GM06990 (cell line): ENCODE measurements at regions not wholly inside any gene's neighbourhood (a gene's known extent, or its start where the extent isn't known, plus 50 kb on each side); places are given as distances from the start of the nearest gene placed in this dataset.

Source experiments
- DNase-seq: peaks from one replicate; pipeline ENCODE4 v3.0.0-alpha.2; 2011; ENCODE audit not compliant: insufficient read length; ENCODE audit errors: extremely low read depth
- H3K27me3 ChIP-seq: replicated peaks from 2 replicates; pipeline ENCODE4 v1.6.0; 2011; ENCODE audit warnings: low read length; ENCODE audit not compliant: control insufficient read depth, insufficient read depth
- H3K36me3 ChIP-seq: 2 replicates; pipeline ENCODE4 v1.5.1; 2011; ENCODE audit warnings: low read length; ENCODE audit not compliant: control insufficient read depth, insufficient read depth
- H3K4me3 ChIP-seq: replicated peaks from 2 replicates; pipeline ENCODE4 v1.5.1; 2011; ENCODE audit warnings: low read depth, mild to moderate bottlenecking, control low read depth, low read length
- TF ChIP-seq, protein P1 (sequence below): IDR thresholded peaks from 2 replicates; pipeline ENCODE4 v1.5.1; 2011; ENCODE audit warnings: low read length, control low read depth, mild to moderate bottlenecking, inconsistent platforms; ENCODE audit not compliant: insufficient read depth, poor library complexity, severe bottlenecking

DNA sequence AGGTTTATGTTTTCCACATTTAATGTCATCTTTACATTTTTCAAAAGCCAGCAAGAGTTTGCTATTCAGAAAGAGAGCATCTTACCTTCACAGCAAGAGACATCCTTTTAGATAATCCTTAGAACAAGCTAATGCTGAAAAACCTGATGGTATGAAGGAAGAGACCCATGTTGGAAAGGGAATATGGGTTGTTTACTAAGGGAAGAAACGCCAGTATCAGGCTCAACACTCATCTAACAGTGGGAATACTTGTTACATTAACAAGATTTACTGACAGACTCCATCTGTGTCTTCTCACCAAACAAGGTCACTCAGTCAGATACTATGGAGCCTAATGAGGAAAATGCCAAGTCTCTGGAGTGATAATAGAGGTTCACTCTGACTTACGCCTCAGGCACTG, 1474.1 kb upstream of the SLC39A10 start:
- no peak overlapping the region for H3K4me3 ChIP-seq
- TF ChIP-seq, protein P1, sequence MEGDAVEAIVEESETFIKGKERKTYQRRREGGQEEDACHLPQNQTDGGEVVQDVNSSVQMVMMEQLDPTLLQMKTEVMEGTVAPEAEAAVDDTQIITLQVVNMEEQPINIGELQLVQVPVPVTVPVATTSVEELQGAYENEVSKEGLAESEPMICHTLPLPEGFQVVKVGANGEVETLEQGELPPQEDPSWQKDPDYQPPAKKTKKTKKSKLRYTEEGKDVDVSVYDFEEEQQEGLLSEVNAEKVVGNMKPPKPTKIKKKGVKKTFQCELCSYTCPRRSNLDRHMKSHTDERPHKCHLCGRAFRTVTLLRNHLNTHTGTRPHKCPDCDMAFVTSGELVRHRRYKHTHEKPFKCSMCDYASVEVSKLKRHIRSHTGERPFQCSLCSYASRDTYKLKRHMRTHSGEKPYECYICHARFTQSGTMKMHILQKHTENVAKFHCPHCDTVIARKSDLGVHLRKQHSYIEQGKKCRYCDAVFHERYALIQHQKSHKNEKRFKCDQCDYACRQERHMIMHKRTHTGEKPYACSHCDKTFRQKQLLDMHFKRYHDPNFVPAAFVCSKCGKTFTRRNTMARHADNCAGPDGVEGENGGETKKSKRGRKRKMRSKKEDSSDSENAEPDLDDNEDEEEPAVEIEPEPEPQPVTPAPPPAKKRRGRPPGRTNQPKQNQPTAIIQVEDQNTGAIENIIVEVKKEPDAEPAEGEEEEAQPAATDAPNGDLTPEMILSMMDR = no peak
- DNase-seq = no peak
- H3K27me3 ChIP-seq = no peaks in the 10 kb centered on the region
- no peaks in the 10 kb centered on the region for H3K36me3 ChIP-seq

DNA sequence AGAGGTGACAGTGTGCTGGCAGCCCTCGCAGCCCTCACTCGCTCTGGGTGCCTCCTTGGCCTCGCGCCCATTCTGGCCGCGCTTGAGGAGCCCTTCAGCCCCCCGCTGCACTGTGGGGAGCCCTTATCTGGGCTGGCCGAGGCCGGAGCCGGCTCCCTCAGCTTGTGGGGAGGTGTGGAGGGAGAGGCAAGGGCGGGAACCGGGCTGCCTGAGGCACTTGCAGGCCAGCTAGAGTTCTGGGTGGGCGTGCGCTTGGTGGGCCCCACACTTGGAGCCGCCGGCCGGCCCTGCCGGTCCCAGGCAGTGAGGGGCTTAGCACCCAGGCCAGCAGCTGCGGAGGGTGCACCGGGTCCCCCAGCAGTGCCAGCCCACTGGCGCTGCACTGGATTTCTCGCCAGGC, 1480.9 kb upstream of the SLC39A10 start:
- TF ChIP-seq, protein P1 = no peak
- Histone ChIP-seq H3K27me3 (no peaks in the 10 kb centered on the region), H3K36me3 (no peaks in the 10 kb centered on the region), H3K4me3 (no peak overlapping the region)
- DNase-seq = no peak

DNA sequence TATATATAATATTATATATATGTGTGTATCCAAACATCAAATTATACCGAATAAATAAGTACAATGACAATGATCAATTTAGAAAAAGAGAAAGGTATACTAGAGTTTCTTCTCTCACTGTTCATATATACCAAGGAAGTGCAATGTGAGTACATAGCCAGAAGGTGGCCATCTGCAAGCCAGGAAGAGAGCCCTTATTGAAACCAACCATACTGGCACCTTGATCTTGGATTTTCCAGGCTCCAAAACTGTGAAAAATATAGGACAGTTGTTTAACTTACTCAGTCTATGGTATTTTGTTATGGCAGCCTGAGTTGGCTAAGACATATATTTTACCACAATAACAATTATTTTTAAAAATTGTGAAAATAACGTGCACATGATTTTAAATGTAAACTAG, 1490.2 kb upstream of the SLC39A10 start:
- Histone ChIP-seq H3K4me3 (no peak overlapping the region), H3K27me3 (no peaks in the 10 kb centered on the region), H3K36me3 (no peaks in the 10 kb centered on the region)
- no peak for DNase-seq
- TF ChIP-seq, protein P1 = peak; percentile 57

DNA sequence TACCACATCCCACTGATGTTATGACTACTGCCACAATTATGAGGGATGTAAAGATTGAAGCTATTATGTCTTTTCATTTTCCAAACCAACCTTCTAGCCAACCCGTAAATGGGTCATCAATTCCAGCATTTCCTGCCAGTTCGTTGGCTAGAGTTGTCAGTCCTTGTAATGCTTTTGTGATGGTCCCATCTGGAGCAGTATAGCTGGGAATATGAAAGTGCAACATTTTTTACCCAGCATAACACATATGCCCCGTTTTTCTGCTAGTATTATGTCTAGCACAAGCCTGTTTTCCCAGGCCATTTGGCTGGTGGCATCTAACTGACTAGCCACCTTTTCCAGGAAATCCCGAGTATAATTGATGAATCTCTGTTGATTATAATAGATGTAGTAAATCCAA, 1501.6 kb upstream of the SLC39A10 start:
- TF ChIP-seq, protein P1 = no peak
- Histone ChIP-seq H3K27me3 (no peaks in the 10 kb centered on the region), H3K4me3 (no peak overlapping the region), H3K36me3 (no peaks in the 10 kb centered on the region)
- DNase-seq = no peak

DNA sequence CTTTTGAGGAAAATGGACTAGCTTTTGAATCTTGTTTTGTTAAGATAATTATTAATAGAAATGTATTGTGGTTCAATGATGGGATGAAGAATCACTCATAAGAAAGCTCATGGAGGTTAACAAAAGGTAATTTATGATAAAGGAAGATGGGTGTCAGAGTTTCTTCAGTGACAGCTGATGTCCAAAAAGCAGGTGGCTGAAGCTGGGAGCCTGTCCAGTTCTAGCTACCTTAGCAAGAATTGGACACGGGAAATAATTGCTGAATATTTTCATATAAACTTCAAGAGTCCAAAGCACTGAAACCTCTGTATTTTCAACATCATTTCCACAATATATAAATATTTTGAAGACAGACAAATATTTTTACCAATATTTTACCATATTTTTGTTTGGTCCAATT, 1505.8 kb upstream of the SLC39A10 start:
- Histone ChIP-seq H3K4me3 (no peak overlapping the region), H3K27me3 (no peaks in the 10 kb centered on the region), H3K36me3 (no peaks in the 10 kb centered on the region)
- no peak for DNase-seq
- TF ChIP-seq, protein P1 = no peak

- Histone ChIP-seq H3K36me3 (no peaks in the 10 kb centered on the region), H3K27me3 (no peaks in the 10 kb centered on the region), H3K4me3 (no peak overlapping the region)
- DNase-seq = no peak
- TF ChIP-seq, protein P1 = no peak
Observed at GRCh38 chr2:194135463-194135862, 1521.6 kb upstream of the SLC39A10 start.
